ENCODE measurements at regions not wholly inside any gene's neighbourhood (a gene's known extent, or its start where the extent isn't known, plus 50 kb on each side); places are given as distances from the start of the nearest gene placed in this dataset.
"Not testable (repeated sequence)": the region's sequence is repeated elsewhere in the genome, so short reads cannot be mapped to it uniquely, and the experiment has no call there.

- DNase-seq (ENCODE audit: low read depth in 2 of 2): no peak
Measured at GRCh38 chr6:43999628-44000027, 127.6 kb downstream of the MRPL14 start.

DNA sequence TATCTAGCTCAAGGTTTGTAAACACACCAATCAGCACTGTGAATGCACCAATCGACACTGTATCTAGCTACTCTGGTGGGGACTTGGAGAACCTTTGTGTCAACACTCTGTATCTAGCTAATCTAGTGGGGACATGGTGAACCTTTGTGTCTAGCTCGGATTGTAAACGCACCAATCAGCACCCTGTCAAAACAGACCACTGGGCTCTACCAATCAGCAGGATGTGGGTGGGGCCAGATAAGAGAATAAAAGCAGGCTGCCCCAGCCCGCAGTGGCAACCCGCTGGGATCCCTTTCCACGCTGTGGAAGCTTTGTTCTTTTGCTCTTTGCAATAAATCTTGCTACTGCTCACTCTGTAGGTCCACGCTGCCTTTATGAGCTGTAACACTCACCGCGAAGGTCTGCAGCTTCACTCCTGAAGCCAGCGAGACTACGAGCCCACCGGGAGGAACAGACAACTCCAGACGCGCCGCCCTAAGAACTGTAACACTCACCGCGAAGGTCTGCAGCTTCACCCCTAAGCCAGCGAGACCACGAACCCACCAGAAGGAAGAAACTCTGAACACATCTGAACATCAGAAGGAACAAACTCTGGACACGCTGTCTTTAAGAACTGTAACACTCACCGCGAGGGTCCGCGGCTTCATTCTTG, 128.5 kb downstream of the MRPL14 start:
- DNase-seq (ENCODE audit: low read depth in 2 of 2): not testable (repeated sequence)

- not testable (repeated sequence) for DNase-seq (ENCODE audit: low read depth in 2 of 2)
Measured at GRCh38 chr6:43997990-43998585, 129.2 kb downstream of the MRPL14 start.

DNA sequence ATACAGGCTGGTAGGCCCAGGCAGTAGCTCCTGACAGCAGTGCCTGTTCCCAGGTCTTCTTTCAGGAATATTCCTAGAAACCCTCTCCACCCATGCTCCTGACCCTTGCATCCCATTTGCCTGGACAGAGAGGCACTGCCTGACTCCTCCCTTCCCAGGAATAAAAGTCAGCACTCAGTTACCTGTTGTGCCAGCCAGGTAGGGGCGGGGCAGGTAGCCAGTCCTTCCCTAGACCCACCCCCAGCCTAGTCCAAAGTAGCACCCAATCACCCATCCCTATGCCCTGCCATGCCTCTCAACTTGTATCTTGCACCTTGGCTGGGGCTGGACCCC, 129.9 kb downstream of the MRPL14 start:
- DNase-seq (ENCODE audit: low read depth in 2 of 2): no peak

DNA sequence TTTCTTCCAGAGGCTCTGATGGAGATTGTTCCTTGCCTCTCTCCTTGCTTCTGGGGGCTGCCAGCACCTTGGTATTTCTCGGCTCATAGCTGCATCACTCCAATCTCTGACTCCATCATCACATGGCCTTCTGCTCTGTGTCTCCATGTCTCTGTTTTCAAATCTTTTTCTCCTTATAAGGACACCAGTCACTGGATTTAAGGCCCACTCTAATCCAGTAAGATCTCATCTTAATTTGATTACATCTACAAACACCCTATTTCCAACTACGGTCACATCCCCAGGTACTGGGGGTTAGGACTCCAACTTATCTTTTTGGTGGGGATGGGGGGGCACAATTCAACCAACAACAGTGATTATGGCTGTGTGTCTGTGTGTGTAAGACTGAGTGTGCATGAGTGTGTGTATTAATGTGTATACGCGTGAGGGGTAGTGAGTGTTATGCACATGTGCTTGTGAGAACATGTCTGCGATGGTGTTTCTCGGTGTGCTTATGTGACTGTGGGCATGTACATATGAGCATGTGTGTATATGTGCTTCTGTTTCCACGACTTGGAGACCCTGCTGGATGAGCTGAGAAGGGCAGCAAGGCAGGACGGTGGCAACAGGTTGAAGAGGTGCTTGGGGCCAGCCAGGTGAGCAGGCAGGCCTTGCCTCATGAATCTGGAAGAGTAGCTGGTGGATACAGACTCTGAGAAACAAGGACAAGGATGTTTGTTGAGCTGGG, 130.5 kb downstream of the MRPL14 start:
- no peak for DNase-seq (ENCODE audit: low read depth in 2 of 2)

DNA sequence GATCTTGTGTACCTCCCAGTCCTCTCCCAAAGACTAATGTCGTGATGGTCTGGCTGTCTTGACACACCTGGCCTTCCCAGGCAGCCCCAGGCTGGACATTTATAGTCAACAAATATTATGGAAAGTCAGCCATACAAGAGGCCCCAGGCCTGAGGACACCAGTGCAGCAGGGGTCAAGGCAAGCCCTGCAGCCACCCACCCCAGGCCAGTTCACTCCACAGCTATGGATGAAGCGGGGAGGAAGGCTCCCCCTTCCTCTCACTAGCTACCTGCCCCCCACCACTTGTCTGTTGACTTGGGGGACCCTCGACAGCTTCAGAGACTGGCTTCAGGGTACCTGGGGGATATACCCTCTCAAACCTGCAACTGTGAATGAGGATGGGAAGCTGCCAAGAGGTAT, 132.1 kb downstream of the MRPL14 start:
- DNase-seq (ENCODE audit: low read depth in 2 of 2): no peak

GRCh38 chr6:43993881-43994523, 133.2 kb downstream of the MRPL14 start:
- no peak for DNase-seq (ENCODE audit: low read depth in 2 of 2)

GRCh38 chr6:43992783-43993644, 134.2 kb downstream of the MRPL14 start:
- no peak for DNase-seq (ENCODE audit: low read depth in 2 of 2)

DNA sequence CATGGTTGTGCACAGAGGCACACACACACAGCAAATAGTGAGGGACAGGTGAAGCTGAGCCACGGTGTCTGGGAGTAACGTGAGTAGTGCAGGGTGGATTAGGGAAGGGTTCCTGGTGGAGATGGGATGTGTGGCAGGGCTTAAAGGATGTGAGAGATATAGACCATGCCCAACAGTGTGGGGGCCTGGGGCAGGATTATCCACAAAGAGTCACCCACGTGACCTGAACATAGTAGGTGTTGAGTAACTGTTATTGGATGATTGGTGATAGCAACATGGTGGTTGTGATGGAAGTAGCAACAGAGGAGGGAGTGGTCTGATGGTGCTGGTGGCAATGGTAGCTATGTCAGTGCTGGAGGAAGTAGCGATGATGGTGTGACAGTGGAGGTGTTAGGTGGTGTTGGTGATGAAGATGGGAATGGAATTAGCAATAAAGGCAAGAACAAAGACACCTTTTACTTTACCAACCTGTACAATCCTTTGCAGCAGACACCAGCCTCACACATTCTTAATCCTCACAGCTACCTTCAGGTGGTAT, 135.1 kb downstream of the MRPL14 start:
- no peak for DNase-seq (ENCODE audit: low read depth in 2 of 2)

DNA sequence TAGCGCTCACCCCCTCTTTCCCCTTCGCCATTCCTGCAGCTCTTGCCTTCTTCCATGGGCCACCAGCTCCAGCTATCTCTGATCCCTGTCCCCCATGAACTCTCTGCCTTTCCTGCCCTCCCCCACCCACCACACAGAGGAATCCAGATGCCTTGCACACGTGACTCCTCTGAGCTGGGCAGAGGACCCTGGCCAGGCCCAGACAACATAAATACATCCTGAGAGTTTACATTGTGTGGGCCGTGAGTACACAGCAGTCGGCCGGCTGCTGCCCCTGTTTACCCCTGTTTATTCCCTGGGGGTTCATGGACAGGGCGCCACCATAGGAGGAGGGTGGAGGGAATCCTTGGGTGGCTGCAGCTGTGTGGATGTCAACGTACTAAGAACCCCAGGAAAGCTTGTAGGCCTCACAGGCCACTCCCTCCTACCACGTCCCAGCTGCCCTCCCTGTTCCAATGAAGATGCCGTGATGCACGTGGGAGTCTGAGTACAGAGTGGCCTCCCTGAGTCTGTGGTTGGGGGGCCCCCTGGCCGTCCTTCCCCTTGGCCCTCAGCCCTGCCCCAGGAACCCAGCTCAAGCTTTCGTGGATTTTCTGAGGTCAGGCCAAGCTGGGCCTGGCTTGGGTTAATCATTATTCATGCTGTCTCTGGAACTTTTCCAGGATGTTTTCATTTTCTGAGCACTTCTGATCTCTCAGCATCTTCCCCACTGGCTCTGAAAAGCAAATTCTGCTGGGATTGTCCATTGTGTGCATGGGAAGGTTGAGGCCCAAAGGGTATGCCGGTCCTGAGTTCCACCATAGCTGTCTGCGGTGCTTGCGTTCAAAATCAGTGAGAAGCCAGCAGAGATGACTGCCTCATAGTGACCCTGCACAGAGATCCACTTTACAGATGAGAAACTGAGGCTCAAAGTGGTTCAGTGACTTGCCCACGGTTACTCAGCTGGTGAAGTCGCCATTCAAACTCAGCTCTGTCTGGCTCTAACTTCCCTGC, 136.3 kb downstream of the MRPL14 start:
- DNase-seq (ENCODE audit: low read depth in 2 of 2): no peak

GRCh38 chr6:43990275-43990626, 137.0 kb downstream of the MRPL14 start:
- DNase-seq (ENCODE audit: low read depth in 2 of 2): no peak

DNA sequence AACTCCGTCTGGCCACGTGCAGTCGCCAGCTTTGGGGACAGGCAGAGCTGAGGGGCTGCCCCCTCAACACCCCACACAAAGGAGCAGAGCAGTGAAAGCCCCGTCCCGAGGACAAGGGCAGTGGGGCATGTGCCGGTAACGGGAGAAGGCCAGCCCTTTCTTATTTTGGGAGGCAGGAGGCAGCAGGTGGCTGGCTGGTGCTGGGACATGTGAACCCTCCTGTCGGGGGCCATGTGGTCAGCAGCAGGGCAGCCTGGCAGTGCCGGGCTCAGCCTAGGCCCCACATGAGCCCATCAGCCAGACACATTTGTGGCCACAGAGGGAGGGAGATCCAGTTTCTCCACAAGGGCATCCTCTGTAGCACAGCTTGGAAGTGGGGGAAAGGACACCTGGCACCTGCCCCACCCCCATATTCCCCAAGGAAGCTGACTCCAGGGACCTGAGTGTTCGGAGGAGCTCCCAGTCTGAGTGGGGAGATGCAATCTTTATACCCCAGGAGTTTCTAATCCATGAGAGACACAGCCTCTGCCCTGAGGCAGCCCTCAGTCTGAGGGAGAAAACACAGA, 137.6 kb downstream of the MRPL14 start:
- DNase-seq (ENCODE audit: low read depth in 2 of 2): no peak

DNA sequence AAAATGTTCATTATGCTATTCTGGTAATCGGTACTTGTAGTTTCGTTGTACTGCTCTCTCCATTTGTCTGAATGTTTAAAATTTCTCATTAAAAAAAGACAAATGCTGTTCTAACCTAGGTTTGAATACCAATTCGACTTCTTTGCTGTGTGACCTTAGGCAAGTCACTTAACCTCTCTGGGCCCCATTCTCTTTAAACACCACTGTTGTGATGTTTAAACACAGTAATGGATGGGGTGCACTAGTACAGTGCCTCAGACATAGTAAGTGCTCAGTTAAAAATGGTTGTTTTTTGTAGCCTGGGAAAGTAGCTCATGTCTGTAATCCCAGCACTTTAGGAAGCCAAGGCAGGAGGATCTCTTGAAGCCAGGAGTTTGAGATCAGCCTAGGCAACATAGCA, 138.5 kb downstream of the MRPL14 start:
- no peak for DNase-seq (ENCODE audit: low read depth in 2 of 2)

DNA sequence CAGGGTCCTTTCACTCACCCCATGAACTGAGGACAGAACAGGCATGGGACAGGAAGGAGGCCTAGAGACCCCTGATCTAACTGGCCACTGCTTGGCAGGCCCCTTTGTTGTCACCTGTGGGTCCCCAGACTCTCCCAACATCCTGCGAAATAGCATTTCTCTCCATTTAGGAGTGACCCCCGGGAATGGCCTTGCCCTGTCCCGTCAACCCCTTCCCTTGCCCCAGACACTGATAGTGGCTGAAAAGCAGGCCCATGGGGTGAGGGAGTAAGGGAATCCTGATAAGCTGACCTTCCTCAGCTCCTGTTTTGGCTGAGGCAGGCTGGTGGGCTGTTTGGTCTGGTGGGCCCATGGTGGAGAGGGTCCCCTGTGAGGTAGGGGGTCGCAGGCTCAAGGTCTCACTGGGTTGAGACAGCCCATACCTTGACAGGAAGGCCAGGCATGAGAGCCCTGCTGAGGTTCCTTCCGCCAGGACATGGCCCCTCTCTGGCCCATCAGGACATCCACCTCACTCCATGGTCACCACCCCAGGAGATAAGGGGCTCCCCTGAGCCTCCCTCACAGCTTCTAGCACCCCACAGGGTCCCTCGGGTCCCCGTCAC, 139.3 kb downstream of the MRPL14 start:
- no peak for DNase-seq (ENCODE audit: low read depth in 2 of 2)

GRCh38 chr6:43986177-43986825, 141.0 kb downstream of the MRPL14 start:
- DNase-seq (ENCODE audit: low read depth in 2 of 2): no peak

- no peak for DNase-seq (ENCODE audit: low read depth in 2 of 2)
Measured at GRCh38 chr6:43985329-43985728, 141.9 kb downstream of the MRPL14 start.

GRCh38 chr6:43984442-43985321, 142.6 kb downstream of the MRPL14 start:
- no peak for DNase-seq (ENCODE audit: low read depth in 2 of 2)

DNA sequence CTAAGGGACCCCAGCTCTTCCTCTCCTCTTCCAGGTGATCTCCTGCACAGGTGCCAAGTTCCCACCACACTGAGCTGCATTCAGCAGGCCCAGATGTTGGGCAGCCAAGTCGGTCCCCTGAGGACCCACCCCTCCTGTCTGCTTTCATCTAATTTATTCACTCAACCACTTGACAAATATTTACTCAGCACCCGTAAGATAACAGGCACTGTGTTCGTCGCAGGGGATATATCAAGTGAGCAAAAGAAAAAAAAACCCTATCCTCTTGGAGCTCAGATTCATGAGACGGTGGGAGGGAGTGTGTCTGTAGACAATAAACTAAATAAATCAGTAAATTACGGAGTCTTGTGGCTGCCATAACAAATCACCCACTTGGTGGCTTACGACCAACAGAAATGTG, 143.6 kb downstream of the MRPL14 start:
- no peak for DNase-seq (ENCODE audit: low read depth in 2 of 2)
